OCI-LY3 (cell line): ENCODE measurements at regions not wholly inside any gene's neighbourhood (a gene's known extent, or its start where the extent isn't known, plus 50 kb on each side); places are given as distances from the start of the nearest gene placed in this dataset.

Experiments used
- H2AFZ ChIP-seq: fragments of 200-600, 300-600 bp; shearing (Covaris generic); 2 replicates; pipeline ENCODE4 v1.6.0; 2014; ENCODE audit warnings: antibody characterized with exemption, low read depth, low read length
- H3K27ac ChIP-seq: fragments of 200-600, 300-600 bp; sonication (generic); 2 replicates; pipeline ENCODE4 v1.5.1; 2014; ENCODE audit warnings: mild to moderate bottlenecking, low read length, moderate library complexity, mixed read lengths
- H3K27me3 ChIP-seq: fragments of 200-600, 300-600 bp; sonication (generic); 2 replicates; pipeline ENCODE4 v1.6.1; 2014; ENCODE audit warnings: low read depth, low read length, mixed read lengths
- H3K36me3 ChIP-seq: fragments of 200-600, 300-600 bp; sonication (generic); replicated peaks from 2 replicates; pipeline ENCODE3; 2014; ENCODE audit warnings: low read depth, low read length, mixed read lengths
- H3K4me1 ChIP-seq: fragments of 300-600, 200-600 bp; sonication (generic); 2 replicates; pipeline ENCODE4 v1.6.1; 2014; ENCODE audit warnings: low read length, mixed read lengths
- H3K4me2 ChIP-seq: fragments of 200-600, 300-600 bp; sonication (generic); 2 replicates; pipeline ENCODE4 v1.6.1; 2014; ENCODE audit warnings: low read length, mixed read lengths
- H3K4me3 ChIP-seq: fragments of 300-600, 200-600 bp; sonication (generic); 2 replicates; pipeline ENCODE4 v1.5.1; 2014; ENCODE audit warnings: antibody characterized with exemption, mild to moderate bottlenecking, low read length, moderate library complexity
- H3K79me2 ChIP-seq: fragments of 300-600, 200-600 bp; shearing (Covaris generic); 2 replicates; pipeline ENCODE4 v1.6.1; 2014; ENCODE audit warnings: mild to moderate bottlenecking, low read length, mixed read lengths
- H3K9ac ChIP-seq: fragments of 300-600, 200-600 bp; shearing (Covaris generic); 2 replicates; pipeline ENCODE4 v1.6.0; 2014; ENCODE audit warnings: mild to moderate bottlenecking, low read length, moderate library complexity
- H3K9me3 ChIP-seq: fragments of 200-600, 300-600 bp; shearing (Covaris generic); 2 replicates; pipeline ENCODE4 v1.6.1; 2014; ENCODE audit warnings: low read length, mixed read lengths; ENCODE audit not compliant: insufficient read depth
- H4K20me1 ChIP-seq: fragments of 200-600, 300-600 bp; sonication (generic); 2 replicates; pipeline ENCODE4 v1.6.1; 2016; ENCODE audit warnings: low read length, mixed read lengths; ENCODE audit not compliant: insufficient read depth
- EZH2phosphoT487 ChIP-seq: fragments of 200-600 bp; shearing (Covaris generic); IDR thresholded peaks from 2 replicates; pipeline ENCODE4 v1.6.1; 2018; ENCODE audit warnings: antibody characterized with exemption, mixed run types, low read depth
- TF ChIP-seq, protein P1 (sequence below): fragments of 200-600, 300-600 bp; sonication (generic); IDR thresholded peaks from 2 replicates; pipeline ENCODE4 v1.5.1; 2014; ENCODE audit warnings: antibody characterized with exemption, low read length, low read depth

DNA sequence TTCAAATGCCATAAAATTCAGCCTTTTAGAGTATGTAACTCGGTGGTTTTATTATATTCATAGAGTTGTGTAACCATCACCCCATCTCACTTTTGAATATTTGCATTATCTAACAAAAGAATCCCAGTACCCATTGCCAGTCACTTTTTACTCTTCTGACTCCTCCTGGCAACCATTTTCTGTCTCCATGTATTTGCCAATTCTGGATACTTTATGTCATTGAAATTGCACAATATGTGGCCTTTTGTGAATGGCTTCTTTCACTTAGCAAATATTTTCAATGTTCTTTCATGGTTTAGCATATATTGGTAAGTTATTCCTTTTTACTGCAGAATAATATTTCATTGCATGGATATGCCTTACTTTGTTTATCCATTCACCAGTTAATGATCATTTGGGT, 79.9 kb downstream of the SLIT2 start:
- H3K27ac ChIP-seq, result no peak overlapping the region
- no peak overlapping the region for H2AFZ ChIP-seq
- H3K36me3 ChIP-seq, result no peaks in the 10 kb centered on the region
- no peak overlapping the region for H3K4me3 ChIP-seq
- H3K9me3 ChIP-seq, result no peaks in the 10 kb centered on the region
- H3K4me2 ChIP-seq, result no peak overlapping the region
- H3K27me3 ChIP-seq, result no peaks in the 10 kb centered on the region
- H4K20me1 ChIP-seq, result no peaks in the 10 kb centered on the region
- no peaks in the 10 kb centered on the region for H3K4me1 ChIP-seq
- H3K9ac ChIP-seq, result no peak overlapping the region
- TF ChIP-seq, protein P1, sequence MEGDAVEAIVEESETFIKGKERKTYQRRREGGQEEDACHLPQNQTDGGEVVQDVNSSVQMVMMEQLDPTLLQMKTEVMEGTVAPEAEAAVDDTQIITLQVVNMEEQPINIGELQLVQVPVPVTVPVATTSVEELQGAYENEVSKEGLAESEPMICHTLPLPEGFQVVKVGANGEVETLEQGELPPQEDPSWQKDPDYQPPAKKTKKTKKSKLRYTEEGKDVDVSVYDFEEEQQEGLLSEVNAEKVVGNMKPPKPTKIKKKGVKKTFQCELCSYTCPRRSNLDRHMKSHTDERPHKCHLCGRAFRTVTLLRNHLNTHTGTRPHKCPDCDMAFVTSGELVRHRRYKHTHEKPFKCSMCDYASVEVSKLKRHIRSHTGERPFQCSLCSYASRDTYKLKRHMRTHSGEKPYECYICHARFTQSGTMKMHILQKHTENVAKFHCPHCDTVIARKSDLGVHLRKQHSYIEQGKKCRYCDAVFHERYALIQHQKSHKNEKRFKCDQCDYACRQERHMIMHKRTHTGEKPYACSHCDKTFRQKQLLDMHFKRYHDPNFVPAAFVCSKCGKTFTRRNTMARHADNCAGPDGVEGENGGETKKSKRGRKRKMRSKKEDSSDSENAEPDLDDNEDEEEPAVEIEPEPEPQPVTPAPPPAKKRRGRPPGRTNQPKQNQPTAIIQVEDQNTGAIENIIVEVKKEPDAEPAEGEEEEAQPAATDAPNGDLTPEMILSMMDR, result no peak
- TF ChIP-seq EZH2phosphoT487, result no peak
- H3K79me2 ChIP-seq, result no peaks in the 10 kb centered on the region

DNA sequence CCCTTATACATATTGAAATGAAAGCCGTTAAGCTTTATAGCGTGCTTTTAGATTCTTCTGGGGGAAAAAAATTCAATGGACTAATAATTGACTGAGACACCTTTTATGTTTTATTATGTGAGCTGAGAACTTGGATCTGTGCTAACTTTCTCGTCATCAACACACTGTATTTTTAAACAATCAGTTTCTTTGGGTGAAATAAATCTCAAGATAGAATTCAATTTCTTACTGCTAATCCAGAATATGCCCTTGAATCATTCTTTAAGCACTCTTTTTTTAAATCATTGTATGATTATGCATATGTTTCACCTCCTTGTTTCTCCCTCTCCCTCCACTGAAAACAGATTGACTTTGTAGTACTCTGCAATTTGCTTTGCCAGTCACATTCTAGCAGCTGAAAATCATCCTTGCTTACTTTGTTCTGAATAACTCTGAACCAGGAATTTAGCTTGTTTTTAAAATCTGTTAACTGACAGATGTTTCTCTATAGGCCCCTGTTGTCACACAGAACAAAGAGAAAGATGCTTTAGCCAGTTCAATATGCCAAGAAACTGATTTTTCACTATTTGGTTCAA, 81.5 kb downstream of the SLIT2 start:
- Histone ChIP-seq H3K79me2 (no peaks in the 10 kb centered on the region), H4K20me1 (no peaks in the 10 kb centered on the region), H3K9me3 (no peaks in the 10 kb centered on the region), H3K4me3 (no peak overlapping the region), H3K36me3 (no peaks in the 10 kb centered on the region), H3K9ac (no peak overlapping the region), H2AFZ (no peak overlapping the region), H3K27me3 (no peaks in the 10 kb centered on the region), H3K27ac (no peak overlapping the region), H3K4me2 (no peak overlapping the region), H3K4me1 (no peaks in the 10 kb centered on the region)
- TF ChIP-seq, protein P1, result no peak
- no peak for TF ChIP-seq EZH2phosphoT487

DNA sequence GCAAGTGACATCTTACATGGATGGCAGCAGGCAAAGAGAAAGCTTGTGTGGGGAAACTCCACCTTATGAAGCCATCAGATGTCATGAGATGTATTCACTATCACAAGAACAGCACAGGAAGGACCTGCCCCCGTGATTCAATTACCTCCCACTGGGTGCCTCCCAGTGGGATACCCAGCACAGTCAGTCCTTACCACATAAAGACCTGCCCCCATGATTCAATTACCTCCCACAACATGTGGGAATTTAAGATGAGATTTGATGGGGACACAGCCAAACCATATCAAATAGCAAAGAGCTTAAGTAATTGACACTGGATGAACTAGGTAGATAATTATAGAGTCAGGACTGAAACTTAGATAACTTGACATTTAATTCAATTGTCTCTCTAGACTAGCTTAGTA, 85.6 kb downstream of the SLIT2 start:
- Histone ChIP-seq H4K20me1 (no peaks in the 10 kb centered on the region), H3K27ac (no peak overlapping the region), H3K9me3 (no peaks in the 10 kb centered on the region), H3K4me2 (no peak overlapping the region), H3K36me3 (no peaks in the 10 kb centered on the region), H3K79me2 (no peaks in the 10 kb centered on the region), H2AFZ (no peak overlapping the region), H3K4me3 (no peak overlapping the region), H3K27me3 (no peaks in the 10 kb centered on the region), H3K4me1 (no peaks in the 10 kb centered on the region), H3K9ac (no peak overlapping the region)
- TF ChIP-seq, protein P1, result no peak
- no peak for TF ChIP-seq EZH2phosphoT487

DNA sequence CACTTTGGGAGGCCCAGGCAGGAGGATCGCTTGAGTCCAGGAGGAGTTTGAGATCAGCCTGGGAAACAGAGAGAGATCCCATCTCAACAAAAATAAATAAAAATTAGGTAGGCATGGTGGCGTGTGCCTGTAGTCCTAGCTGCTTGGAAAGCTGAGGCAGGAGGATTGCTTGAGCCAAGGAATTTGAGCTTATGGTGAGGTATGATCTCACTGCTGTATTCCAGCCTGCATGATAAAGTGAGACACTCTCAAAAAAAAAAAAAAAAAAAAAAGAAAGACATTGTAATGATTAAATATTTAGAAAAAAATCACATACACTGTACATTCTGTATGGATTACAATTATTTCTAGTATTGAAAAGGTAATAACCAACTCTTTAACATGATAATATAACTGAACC, 87.1 kb downstream of the SLIT2 start:
- Histone ChIP-seq H3K79me2 (no peaks in the 10 kb centered on the region), H3K9ac (no peak overlapping the region), H3K36me3 (no peaks in the 10 kb centered on the region), H3K27me3 (no peaks in the 10 kb centered on the region), H3K4me1 (no peaks in the 10 kb centered on the region), H3K4me3 (no peak overlapping the region), H3K4me2 (no peak overlapping the region), H2AFZ (no peak overlapping the region), H4K20me1 (no peaks in the 10 kb centered on the region), H3K27ac (no peak overlapping the region), H3K9me3 (no peaks in the 10 kb centered on the region)
- TF ChIP-seq, protein P1, result no peak
- TF ChIP-seq EZH2phosphoT487, result no peak
